Astrocyte of the cerebellum (primary cell): ENCODE measurements at regions not wholly inside any gene's neighbourhood (a gene's known extent, or its start where the extent isn't known, plus 50 kb on each side); places are given as distances from the start of the nearest gene placed in this dataset.

Experiments
- DNase-seq: peaks from one replicate; pipeline ENCODE4 v3.0.0-alpha.2; 2011; ENCODE audit warnings: low read depth
- H3K4me3 ChIP-seq: 2 replicates; pipeline ENCODE4 v1.5.1; 2011; ENCODE audit warnings: mild to moderate bottlenecking, low read depth, low read length, moderate library complexity
- CTCF ChIP-seq: IDR thresholded peaks from 2 replicates; pipeline ENCODE4 v1.5.1; 2012; ENCODE audit warnings: low read length, low read depth, moderate library complexity, mild to moderate bottlenecking; ENCODE audit errors: missing control alignments
- in situ Hi-C: cut with HindIII; loops from 2 replicates; pipeline ENCODE4 v1.10.0; 2017; ENCODE audit warnings: low sequenced_read_pairs

GRCh38 chr10:107733328-107734130, 569.0 kb upstream of the SORCS1 start:
- in situ Hi-C loops: no loop called here
- TF ChIP-seq CTCF: no peak
- DNase-seq: no peak
- H3K4me3 ChIP-seq: no peak overlapping the region

- no peak overlapping the region for H3K4me3 ChIP-seq
- no peak for DNase-seq
- TF ChIP-seq CTCF: no peak
- in situ Hi-C loops: no loop called here
These were observed 567.5 kb upstream of the SORCS1 start for GRCh38 chr10:107732045-107732444.

GRCh38 chr10:107728807-107729206, 564.3 kb upstream of the SORCS1 start:
- H3K4me3 ChIP-seq: no peak overlapping the region
- in situ Hi-C loops: no loop called here
- no peak for TF ChIP-seq CTCF
- DNase-seq: no peak

- no peak overlapping the region for H3K4me3 ChIP-seq
- no peak for TF ChIP-seq CTCF
- in situ Hi-C loops: no loop called here
- peak; percentile 3 for DNase-seq
These were observed 563.3 kb upstream of the SORCS1 start for GRCh38 chr10:107727767-107728317.

GRCh38 chr10:107718864-107719263, 554.4 kb upstream of the SORCS1 start:
- no peak overlapping the region for H3K4me3 ChIP-seq
- no peak for DNase-seq
- TF ChIP-seq CTCF: no peak
- in situ Hi-C loops: no loop called here

GRCh38 chr10:107717046-107717445, 552.5 kb upstream of the SORCS1 start:
- H3K4me3 ChIP-seq: no peak overlapping the region
- in situ Hi-C loops: no loop called here
- DNase-seq: no peak
- TF ChIP-seq CTCF: no peak
